ENCODE measurements at regions not wholly inside any gene's neighbourhood (a gene's known extent, or its start where the extent isn't known, plus 50 kb on each side); places are given as distances from the start of the nearest gene placed in this dataset.

- no peak overlapping the region for H3K4me2 ChIP-seq (ENCODE audit: low read depth, low read length)
- TF ChIP-seq CTCF (IDR thresholded peaks at IDR 0.05; ENCODE audit: low read length) = no peak
- no peak for TF ChIP-seq EZH2 (optimal IDR thresholded peaks at IDR 0.05; ENCODE audit: low read depth, low read length)
- no peaks in the 10 kb centered on the region for H3K27me3 ChIP-seq (replicated peaks; ENCODE audit: insufficient read depth, low read length)
- no peak overlapping the region for H3K9ac ChIP-seq (ENCODE audit: low read length)
- H3K4me3 ChIP-seq (ENCODE audit: low read length) = no peak overlapping the region
- no peaks in the 10 kb centered on the region for H4K20me1 ChIP-seq (ENCODE audit: insufficient read depth, low read length)
- no peaks in the 10 kb centered on the region for H3K9me3 ChIP-seq (replicated peaks; ENCODE audit: insufficient read depth, low read length)
- no peak overlapping the region for H3K27ac ChIP-seq (ENCODE audit: low read length)
- H3K36me3 ChIP-seq (replicated peaks; ENCODE audit: insufficient read depth, low read length) = no peaks in the 10 kb centered on the region
- DNase-seq = no peak
- H3K9me2 ChIP-seq (replicated peaks; ENCODE audit: insufficient read depth, low read length) = no peaks in the 10 kb centered on the region
- H3F3A ChIP-seq (ENCODE audit: insufficient read depth, low read length) = no peaks in the 10 kb centered on the region
- no peaks in the 10 kb centered on the region for H3K4me1 ChIP-seq (ENCODE audit: low read length)
- no peaks in the 10 kb centered on the region for H3K79me2 ChIP-seq (ENCODE audit: low read length)
- H2AFZ ChIP-seq (ENCODE audit: low read length) = no peak overlapping the region
These were observed 127.4 kb downstream of the ZNF365 start for GRCh38 chr10:62501547-62501946.

- H3K4me2 ChIP-seq (ENCODE audit: low read depth, low read length) = no peak overlapping the region
- H4K20me1 ChIP-seq (ENCODE audit: insufficient read depth, low read length) = no peaks in the 10 kb centered on the region
- H2AFZ ChIP-seq (ENCODE audit: low read length) = no peak overlapping the region
- no peaks in the 10 kb centered on the region for H3F3A ChIP-seq (ENCODE audit: insufficient read depth, low read length)
- H3K27ac ChIP-seq (ENCODE audit: low read length) = no peak overlapping the region
- TF ChIP-seq EZH2phosphoT487 (IDR thresholded peaks at IDR 0.05; ENCODE audit: low read length) (no peak), CTCF (IDR thresholded peaks at IDR 0.05; ENCODE audit: low read length) (no peak), EZH2 (optimal IDR thresholded peaks at IDR 0.05; ENCODE audit: low read depth, low read length) (no peak)
- no peaks in the 10 kb centered on the region for H3K9me2 ChIP-seq (replicated peaks; ENCODE audit: insufficient read depth, low read length)
- H3K9me3 ChIP-seq (replicated peaks; ENCODE audit: insufficient read depth, low read length) = no peaks in the 10 kb centered on the region
- H3K36me3 ChIP-seq (replicated peaks; ENCODE audit: insufficient read depth, low read length) = no peaks in the 10 kb centered on the region
- no peak overlapping the region for H3K4me3 ChIP-seq (ENCODE audit: low read length)
- no peak overlapping the region for H3K9ac ChIP-seq (ENCODE audit: low read length)
- no peak for DNase-seq
- H3K79me2 ChIP-seq (ENCODE audit: low read length) = no peaks in the 10 kb centered on the region
- H3K27me3 ChIP-seq (replicated peaks; ENCODE audit: insufficient read depth, low read length) = no peaks in the 10 kb centered on the region
- H3K4me1 ChIP-seq (ENCODE audit: low read length) = no peaks in the 10 kb centered on the region
These were observed 128.9 kb downstream of the ZNF365 start for GRCh38 chr10:62502995-62503613.

GRCh38 chr10:62503872-62504271, 129.7 kb downstream of the ZNF365 start:
- TF ChIP-seq EZH2 (optimal IDR thresholded peaks at IDR 0.05; ENCODE audit: low read depth, low read length) = no peak
- TF ChIP-seq CTCF (IDR thresholded peaks at IDR 0.05; ENCODE audit: low read length) = no peak
- TF ChIP-seq EZH2phosphoT487 (IDR thresholded peaks at IDR 0.05; ENCODE audit: low read length) = no peak
- no peaks in the 10 kb centered on the region for H4K20me1 ChIP-seq (ENCODE audit: insufficient read depth, low read length)
- H3K4me2 ChIP-seq (ENCODE audit: low read depth, low read length) = no peak overlapping the region
- no peaks in the 10 kb centered on the region for H3K79me2 ChIP-seq (ENCODE audit: low read length)
- H3K36me3 ChIP-seq (replicated peaks; ENCODE audit: insufficient read depth, low read length) = no peaks in the 10 kb centered on the region
- H3K9me2 ChIP-seq (replicated peaks; ENCODE audit: insufficient read depth, low read length) = no peaks in the 10 kb centered on the region
- no peak overlapping the region for H3K4me3 ChIP-seq (ENCODE audit: low read length)
- no peaks in the 10 kb centered on the region for H3K4me1 ChIP-seq (ENCODE audit: low read length)
- DNase-seq = no peak
- no peak overlapping the region for H3K27ac ChIP-seq (ENCODE audit: low read length)
- H3K27me3 ChIP-seq (replicated peaks; ENCODE audit: insufficient read depth, low read length) = no peaks in the 10 kb centered on the region
- H3K9ac ChIP-seq (ENCODE audit: low read length) = no peak overlapping the region
- no peak overlapping the region for H2AFZ ChIP-seq (ENCODE audit: low read length)
- H3K9me3 ChIP-seq (replicated peaks; ENCODE audit: insufficient read depth, low read length) = no peaks in the 10 kb centered on the region
- no peaks in the 10 kb centered on the region for H3F3A ChIP-seq (ENCODE audit: insufficient read depth, low read length)

All from MM.1S (cell line).